ENCODE measurements at regions not wholly inside any gene's neighbourhood (a gene's known extent, or its start where the extent isn't known, plus 50 kb on each side); places are given as distances from the start of the nearest gene placed in this dataset.
A peak's percentile ranks its signal among the peaks of the same experiment; 100 is the strongest.

DNA sequence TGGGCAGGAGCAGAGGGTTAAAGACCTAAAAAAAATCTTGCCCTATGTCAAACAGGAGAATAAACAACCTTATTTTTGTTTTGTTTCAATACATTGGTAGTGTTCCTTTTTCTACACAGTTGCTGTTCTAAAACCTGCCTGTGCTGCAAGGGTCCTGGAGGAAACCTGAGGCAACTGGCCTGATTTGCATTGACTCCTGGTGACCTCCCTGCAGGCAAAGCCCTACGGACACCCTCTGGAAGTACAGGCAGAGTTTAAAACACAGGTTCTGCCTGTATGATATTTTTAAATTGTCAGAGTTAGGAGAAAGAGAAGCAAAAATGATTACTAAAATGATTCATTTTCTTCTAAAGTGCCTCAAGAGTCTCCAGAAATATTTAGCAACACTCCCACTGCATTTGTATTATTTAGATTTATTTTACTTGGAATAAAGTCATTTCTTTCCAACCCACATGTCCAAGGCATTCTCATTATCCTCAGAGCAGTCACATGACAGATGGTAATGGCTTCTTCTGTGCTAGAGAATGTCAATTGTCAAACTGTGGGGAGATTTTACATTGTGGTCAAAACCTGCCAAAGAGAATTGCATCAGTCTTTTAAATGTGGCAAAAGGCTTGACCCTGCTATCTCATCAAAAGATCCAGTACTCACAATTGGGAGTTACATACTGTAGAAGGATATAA is 559.6 kb downstream of the CETN3 start:
- DNase-seq = peak in 1 of 2 donors; percentile 16
- H3K36me3 ChIP-seq = no peaks in the 10 kb centered on the region
- H3K4me1 ChIP-seq = peaks cover 0 to 7% (median 0%) of the 10 kb centered on the region in 4 donors
- intact Hi-C loops (cut with DNase I; ENCODE audit: low total_unique reads) = no loop called here
- H3K27me3 ChIP-seq = no peaks in the 10 kb centered on the region
- no peak overlapping the region for H3K27ac ChIP-seq
- no peak overlapping the region for H3K4me3 ChIP-seq
- 26 to 59% (median 35%) methylated on average over 1 of the region's 1 CpG for WGBS, 5 donors
- no peaks in the 10 kb centered on the region for H3K9me3 ChIP-seq
- TF ChIP-seq POLR2AphosphoS5 (IDR thresholded peaks at IDR 0.05) (no peak), POLR2A (IDR thresholded peaks at IDR 0.05) (no peak)
- TF ChIP-seq, protein P1, sequence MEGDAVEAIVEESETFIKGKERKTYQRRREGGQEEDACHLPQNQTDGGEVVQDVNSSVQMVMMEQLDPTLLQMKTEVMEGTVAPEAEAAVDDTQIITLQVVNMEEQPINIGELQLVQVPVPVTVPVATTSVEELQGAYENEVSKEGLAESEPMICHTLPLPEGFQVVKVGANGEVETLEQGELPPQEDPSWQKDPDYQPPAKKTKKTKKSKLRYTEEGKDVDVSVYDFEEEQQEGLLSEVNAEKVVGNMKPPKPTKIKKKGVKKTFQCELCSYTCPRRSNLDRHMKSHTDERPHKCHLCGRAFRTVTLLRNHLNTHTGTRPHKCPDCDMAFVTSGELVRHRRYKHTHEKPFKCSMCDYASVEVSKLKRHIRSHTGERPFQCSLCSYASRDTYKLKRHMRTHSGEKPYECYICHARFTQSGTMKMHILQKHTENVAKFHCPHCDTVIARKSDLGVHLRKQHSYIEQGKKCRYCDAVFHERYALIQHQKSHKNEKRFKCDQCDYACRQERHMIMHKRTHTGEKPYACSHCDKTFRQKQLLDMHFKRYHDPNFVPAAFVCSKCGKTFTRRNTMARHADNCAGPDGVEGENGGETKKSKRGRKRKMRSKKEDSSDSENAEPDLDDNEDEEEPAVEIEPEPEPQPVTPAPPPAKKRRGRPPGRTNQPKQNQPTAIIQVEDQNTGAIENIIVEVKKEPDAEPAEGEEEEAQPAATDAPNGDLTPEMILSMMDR (IDR thresholded peaks at IDR 0.05) = no peak

DNA sequence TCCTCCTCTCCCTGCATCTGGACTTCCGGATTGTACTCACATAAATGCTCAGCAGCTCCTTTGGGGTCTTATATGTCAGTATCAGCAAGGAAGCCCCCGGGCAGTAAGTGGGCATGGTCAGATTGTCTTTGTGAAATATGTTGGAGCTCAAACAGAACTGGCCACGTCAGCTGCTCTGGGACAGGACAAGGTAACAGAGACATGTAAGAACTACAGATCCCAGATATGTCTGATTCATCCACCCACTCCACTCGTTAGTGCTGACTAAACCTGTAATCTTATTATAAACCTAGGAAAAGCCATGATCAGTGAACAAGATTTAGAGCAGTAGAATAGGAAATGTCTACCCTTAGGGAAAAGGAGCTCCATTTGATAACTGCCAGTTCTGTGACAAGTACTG is 561.8 kb downstream of the CETN3 start:
- 54 to 81% (median 70%) methylated on average over 4 of the region's 4 CpGs for WGBS, 5 donors
- H3K36me3 ChIP-seq = no peaks in the 10 kb centered on the region
- TF ChIP-seq EP300 (IDR thresholded peaks at IDR 0.05) = no peak
- TF ChIP-seq POLR2A (IDR thresholded peaks at IDR 0.05) = no peak
- TF ChIP-seq POLR2AphosphoS5 (IDR thresholded peaks at IDR 0.05) = no peak
- TF ChIP-seq, protein P1 (IDR thresholded peaks at IDR 0.05) = no peak
- peaks cover 0 to 7% (median 0%) of the 10 kb centered on the region in 4 donors for H3K4me1 ChIP-seq
- intact Hi-C loops (cut with DNase I; ENCODE audit: low total_unique reads) = no loop called here
- H3K4me3 ChIP-seq = no peak overlapping the region
- no peak overlapping the region for H3K27ac ChIP-seq
- no peaks in the 10 kb centered on the region for H3K27me3 ChIP-seq
- no peak for DNase-seq
- no peaks in the 10 kb centered on the region for H3K9me3 ChIP-seq

DNA sequence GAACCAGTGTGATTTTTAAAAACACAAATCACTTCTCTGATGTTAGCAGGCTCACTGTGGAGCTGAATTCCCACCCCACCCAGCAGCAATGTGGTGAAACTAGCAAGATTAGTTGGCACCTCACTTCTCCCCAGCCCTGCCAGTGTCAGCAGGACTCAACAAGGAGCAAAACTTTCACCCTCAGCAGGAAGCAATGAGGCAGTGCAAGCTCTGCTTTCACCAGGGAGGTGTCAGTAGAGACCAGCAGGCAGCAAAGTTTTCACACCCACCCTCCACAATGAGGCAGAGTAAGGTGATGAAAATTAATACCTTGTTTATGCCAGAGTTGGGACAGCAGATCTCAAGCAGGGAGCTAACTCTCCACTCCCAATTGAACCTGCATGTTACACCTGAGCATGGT is 565.0 kb downstream of the CETN3 start:
- intact Hi-C loops (cut with DNase I; ENCODE audit: low total_unique reads) = no loop called here
- no peaks in the 10 kb centered on the region for H3K36me3 ChIP-seq
- no peaks in the 10 kb centered on the region for H3K27me3 ChIP-seq
- peaks cover 0 to under 1% (median 0%) of the 10 kb centered on the region in 4 donors for H3K4me1 ChIP-seq
- TF ChIP-seq, protein P1 (IDR thresholded peaks at IDR 0.05) = no peak
- TF ChIP-seq EP300 (IDR thresholded peaks at IDR 0.05) (no peak), POLR2A (IDR thresholded peaks at IDR 0.05) (no peak), POLR2AphosphoS5 (IDR thresholded peaks at IDR 0.05) (no peak)
- no peaks in the 10 kb centered on the region for H3K9me3 ChIP-seq
- H3K27ac ChIP-seq = no peak overlapping the region
- no peak overlapping the region for H3K4me3 ChIP-seq
- no peak for DNase-seq

DNA sequence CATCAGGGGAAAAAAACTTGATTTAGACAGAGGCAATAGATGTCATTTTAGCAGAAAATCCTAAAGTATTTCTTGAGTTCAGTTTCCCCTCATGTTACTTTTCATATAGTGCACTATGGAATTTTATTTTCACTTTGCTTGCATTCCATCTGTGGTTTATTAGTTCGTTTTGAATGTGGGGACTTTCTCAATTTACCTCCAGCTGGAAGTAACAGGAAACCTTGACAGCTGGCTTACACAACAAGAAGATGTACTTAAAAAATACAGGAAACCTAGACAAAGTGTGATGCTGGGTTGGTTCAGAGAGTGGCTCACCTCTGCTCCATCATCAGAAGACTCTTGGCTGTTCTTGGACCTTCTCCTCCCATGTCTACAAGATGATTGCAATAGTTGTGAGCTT is 567.0 kb downstream of the CETN3 start:
- intact Hi-C loops (cut with DNase I; ENCODE audit: low total_unique reads) = no loop called here
- H3K27me3 ChIP-seq = no peaks in the 10 kb centered on the region
- H3K4me3 ChIP-seq = no peak overlapping the region
- TF ChIP-seq POLR2AphosphoS5 (IDR thresholded peaks at IDR 0.05) (no peak), POLR2A (IDR thresholded peaks at IDR 0.05) (no peak), EP300 (IDR thresholded peaks at IDR 0.05) (no peak)
- TF ChIP-seq, protein P1 (IDR thresholded peaks at IDR 0.05) = no peak
- no peaks in the 10 kb centered on the region for H3K9me3 ChIP-seq
- H3K27ac ChIP-seq = no peak overlapping the region
- no peak for DNase-seq
- no peaks in the 10 kb centered on the region for H3K4me1 ChIP-seq
- 20 to 36% (median 31%) methylated on average over 1 of the region's 1 CpG for WGBS, 5 donors
- H3K36me3 ChIP-seq = no peaks in the 10 kb centered on the region

All from stomach (tissue), 8 donors.